Neural progenitor cell (in vitro differentiated cells): ENCODE measurements at regions not wholly inside any gene's neighbourhood (a gene's known extent, or its start where the extent isn't known, plus 50 kb on each side); places are given as distances from the start of the nearest gene placed in this dataset.

Experiments used
- CTCF ChIP-seq: fragments of 200-600 bp; sonication (generic); IDR thresholded peaks from 2 replicates; pipeline ENCODE4 v1.5.1; 2017; ENCODE audit warnings: antibody characterized with exemption, mild to moderate bottlenecking
- EZH2 ChIP-seq: fragments of 200-600 bp; sonication (generic); IDR thresholded peaks from 2 replicates; pipeline ENCODE4 v1.6.1; 2017; ENCODE audit warnings: antibody characterized with exemption, mild to moderate bottlenecking, moderate library complexity

GRCh38 chr6:89021629-89022028 lies 58.2 kb upstream of the RNGTT start:
- no peak for TF ChIP-seq CTCF
- no peak for TF ChIP-seq EZH2
